Pancreas (tissue), 10 donors: ENCODE measurements at regions not wholly inside any gene's neighbourhood (a gene's known extent, or its start where the extent isn't known, plus 50 kb on each side); places are given as distances from the start of the nearest gene placed in this dataset.

ENCODE experiments used
- ATAC-seq, 4 donors: fragments of 200-7000 bp; cut with Tn5 transposase; one replicate each; pipeline versions ENCODE4 v1.8.0 to v1.9.1; 2020; ENCODE audit warnings: mild to moderate bottlenecking in 4 of 4, moderate library complexity in 4 of 4
- DNase-seq, 6 donors: peaks; one replicate each; pipeline ENCODE4 v3.0.0-alpha.2; 2020
- FAIRE-seq: peaks from 2 replicates; lab custom pipeline; 2012; peaks lifted over from hg19 to GRCh38; lab: Jason Lieb, UNC
- H3K27ac ChIP-seq, 4 donors: fragments of 200-600 bp; sonication (generic); 1 replicate in 3 of 4; 2 replicates in 1 of 4; pipeline versions ENCODE4 v1.5.0 to v1.8.0; 2020
- H3K27me3 ChIP-seq, 4 donors: fragments of 200-600 bp; one replicate each; pipeline ENCODE4 v1.8.0; 2021
- H3K36me3 ChIP-seq, 3 donors: fragments of 200-600 bp; sonication (generic) in 1 of 3; one replicate each; pipeline versions ENCODE4 v1.5.0 to v1.8.0; 2020 to 2021
- H3K4me1 ChIP-seq, 3 donors: fragments of 200-600 bp; one replicate each; pipeline ENCODE4 v1.8.0; 2021
- H3K4me3 ChIP-seq, 4 donors: fragments of 200-600 bp; sonication (generic) in 2 of 4; one replicate each; pipeline versions ENCODE4 v1.5.0 to v1.8.0; 2020 to 2021
- H3K9me3 ChIP-seq, 4 donors: fragments of 200-600 bp; one replicate each; pipeline ENCODE4 v1.8.0; 2021
- CTCF ChIP-seq, 4 donors: fragments of 200-600 bp; sonication (generic) in 3 of 4; IDR thresholded peaks; one replicate each; pipeline versions ENCODE4 v1.5.0 to v1.8.0; 2021; ENCODE audit warnings: antibody characterized with exemption in 4 of 4
- WGBS, 2 donors: extraction: QIAGEN DNeasy Blood & Tissue Kit; methylation state at CpG; one replicate each; pipeline ENCODE4 v1.1.7; 2013; 5-methylcytosine and 5-hydroxymethylcytosine counted together
- intact Hi-C, 3 donors: fragments of 100-400 bp; cut with DNase I; formaldehyde crosslinking; loops; one replicate each; pipeline versions ENCODE4 v1.11.1 to v1.14.2; 2022
- donor health status: healthy with polysubstance abuse.
- donor health status: DM: no; HTN: no; CAD: no; lungs with moderate emphysema.
- donor health status: DM: no; HTN: no; CAD: no.
- donor health status: control.
- donor health status: control.
- donor health status: Bipolar disorder and iron deficiency.
- donor health status: DM: yes; HTN: yes; CAD: no.
- donor health status: DM: no; HTN: no; CAD: no.
- donor health status: DM: no; HTN: no; CAD: no.
- donor health status: DM: yes; HTN: yes; CAD: no.

GRCh38 chr20:10861619-10862018 lies 187.8 kb upstream of the JAG1 start:
- peak; percentile 24 to 71 (median 40) for ATAC-seq
- DNase-seq = peak in 3 of 6 donors; percentile 45 to 58 (median 51)
- no peak for TF ChIP-seq CTCF (IDR thresholded peaks at IDR 0.05)
- peak; percentile 5 for FAIRE-seq
- intact Hi-C loops = no loop called here
- H3K4me1 ChIP-seq = peaks cover 28 to 44% (median 37%) of the 10 kb centered on the region in 3 donors
- H3K36me3 ChIP-seq = no peaks in the 10 kb centered on the region
- H3K27ac ChIP-seq = peak overlapping the region in 2 of 4 donors; percentile 1 to 27
- H3K27me3 ChIP-seq = no peaks in the 10 kb centered on the region
- H3K9me3 ChIP-seq = no peaks in the 10 kb centered on the region
- 10 to 12% methylated on average over 2 of the region's 2 CpGs for WGBS, 2 donors
- no peak overlapping the region for H3K4me3 ChIP-seq

- peak overlapping the region; percentile 4 to 78 (median 34) for H3K27ac ChIP-seq
Measured at GRCh38 chr20:10863337-10864060, 189.7 kb upstream of the JAG1 start.

GRCh38 chr20:10864076-10864672 lies 190.4 kb upstream of the JAG1 start:
- no peak for TF ChIP-seq CTCF (IDR thresholded peaks at IDR 0.05)
- no peaks in the 10 kb centered on the region for H3K36me3 ChIP-seq
- no peaks in the 10 kb centered on the region for H3K27me3 ChIP-seq
- ATAC-seq (peak; percentile 85 to 92 (median 86)), DNase-seq (peak; percentile 41 to 85 (median 72)), FAIRE-seq (peak; percentile 47)
- intact Hi-C loops = no loop called here
- H3K4me1 ChIP-seq = peaks cover 37 to 45% (median 42%) of the 10 kb centered on the region in 3 donors
- 7 to 13% methylated on average over 8 of the region's 8 CpGs for WGBS, 2 donors
- peak overlapping the region; percentile 4 to 78 (median 34) for H3K27ac ChIP-seq
- peak overlapping the region in 1 of 4 donors; percentile 7 for H3K4me3 ChIP-seq
- no peaks in the 10 kb centered on the region for H3K9me3 ChIP-seq

More at GRCh38 chr20:10863337-10864060, 189.7 kb upstream of the JAG1 start:
- Histone ChIP-seq H3K27me3 (no peaks in the 10 kb centered on the region), H3K36me3 (no peaks in the 10 kb centered on the region), H3K4me3 (no peak overlapping the region), H3K9me3 (no peaks in the 10 kb centered on the region), H3K4me1 (peaks cover 31 to 42% (median 39%) of the 10 kb centered on the region in 3 donors)
- 52 to 62% methylated on average over 6 of the region's 6 CpGs for WGBS, 2 donors
- peak; percentile 54 to 60 (median 56) for ATAC-seq
- intact Hi-C loops = no loop called here
- DNase-seq = peak in 2 of 6 donors; percentile 29 to 48
- TF ChIP-seq CTCF (IDR thresholded peaks at IDR 0.05) = no peak
- no peak for FAIRE-seq

- DNase-seq (peak in 2 of 6 donors; percentile 34 to 49), ATAC-seq (peak; percentile 51 to 80 (median 60)), FAIRE-seq (no peak)
- no peaks in the 10 kb centered on the region for H3K9me3 ChIP-seq
- intact Hi-C loops = no loop called here
- WGBS, 2 donors = 47 to 56% methylated on average over 3 of the region's 3 CpGs
- H3K27ac ChIP-seq = no peak overlapping the region
- no peaks in the 10 kb centered on the region for H3K36me3 ChIP-seq
- no peak for TF ChIP-seq CTCF (IDR thresholded peaks at IDR 0.05)
- no peaks in the 10 kb centered on the region for H3K27me3 ChIP-seq
- H3K4me1 ChIP-seq = peaks cover 25% of the 10 kb centered on the region in 3 donors
- no peak overlapping the region for H3K4me3 ChIP-seq
Measured at GRCh38 chr20:10868299-10868698, 194.5 kb upstream of the JAG1 start.
